ENCODE measurements at regions not wholly inside any gene's neighbourhood (a gene's known extent, or its start where the extent isn't known, plus 50 kb on each side); places are given as distances from the start of the nearest gene placed in this dataset.

- TF ChIP-seq CTCF (IDR thresholded peaks at IDR 0.05; ENCODE audit: low read length) (no peak), EZH2 (IDR thresholded peaks at IDR 0.05; ENCODE audit: borderline replicate concordance, low read length) (no peak)
Measured at GRCh38 chr9:20030671-20031070, 241.8 kb upstream of the SLC24A2 start.
